H9 (cell line): ENCODE measurements at regions not wholly inside any gene's neighbourhood (a gene's known extent, or its start where the extent isn't known, plus 50 kb on each side); places are given as distances from the start of the nearest gene placed in this dataset.

Experiments used
- DNase-seq: peaks from one replicate; pipeline ENCODE4 v3.0.0-alpha.2; 2017
- H2AFZ ChIP-seq: one replicate; pipeline ENCODE4 v1.6.1; 2013; ENCODE audit warnings: mild to moderate bottlenecking, low read length, control low read depth, moderate library complexity
- H2AK5ac ChIP-seq: 2 replicates; pipeline ENCODE4 v1.6.1; 2013; ENCODE audit warnings: low read length, control low read depth, mixed read lengths; ENCODE audit not compliant: insufficient read length
- H2BK120ac ChIP-seq: one replicate; pipeline ENCODE4 v1.6.1; 2013; ENCODE audit warnings: low read depth, mild to moderate bottlenecking, low read length, control low read depth, inconsistent platforms; ENCODE audit not compliant: poor library complexity, severe bottlenecking
- H2BK12ac ChIP-seq: 2 replicates; pipeline ENCODE4 v1.6.1; 2013; ENCODE audit warnings: low read length, control low read depth, mixed read lengths, low read depth; ENCODE audit not compliant: insufficient read length
- H2BK15ac ChIP-seq: 2 replicates; pipeline ENCODE4 v1.6.1; 2013; ENCODE audit warnings: low read depth, low read length, control low read depth
- H2BK20ac ChIP-seq: one replicate; pipeline ENCODE4 v1.6.1; 2013; ENCODE audit warnings: low read depth, mild to moderate bottlenecking, low read length, control low read depth, inconsistent platforms; ENCODE audit not compliant: poor library complexity, severe bottlenecking
- H2BK5ac ChIP-seq: 2 replicates; pipeline ENCODE4 v1.6.1; 2013; ENCODE audit warnings: low read length, control low read depth, mixed read lengths; ENCODE audit not compliant: insufficient read length
- H3K14ac ChIP-seq: 2 replicates; pipeline ENCODE4 v1.6.1; 2013; ENCODE audit warnings: low read length, control low read depth; ENCODE audit not compliant: insufficient read depth
- H3K18ac ChIP-seq: 2 replicates; pipeline ENCODE4 v1.6.1; 2013; ENCODE audit warnings: low read depth, mild to moderate bottlenecking, mixed read lengths, low read length, control low read depth; ENCODE audit not compliant: insufficient read length
- H3K23ac ChIP-seq: 2 replicates; pipeline ENCODE4 v1.6.1; 2013; ENCODE audit warnings: low read length, control low read depth, mixed read lengths, low read depth; ENCODE audit not compliant: insufficient read length
- H3K23me2 ChIP-seq: 2 replicates; pipeline ENCODE4 v1.6.1; 2013; ENCODE audit warnings: low read depth, mild to moderate bottlenecking, mixed read lengths, low read length, control low read depth; ENCODE audit not compliant: insufficient read length, poor library complexity, severe bottlenecking
- H3K27ac ChIP-seq: 2 replicates; pipeline ENCODE4 v1.5.1; 2013; ENCODE audit warnings: low read length, control low read depth, mixed read lengths, low read depth; ENCODE audit not compliant: insufficient read length
- H3K27me3 ChIP-seq: 2 replicates; pipeline ENCODE4 v1.6.1; 2013; ENCODE audit warnings: low read length, control low read depth, inconsistent platforms; ENCODE audit not compliant: insufficient read depth
- H3K4ac ChIP-seq: 2 replicates; pipeline ENCODE4 v1.6.1; 2013; ENCODE audit warnings: low read depth, mild to moderate bottlenecking, control low read depth, inconsistent platforms, low read length, moderate library complexity
- H3K4me1 ChIP-seq: 2 replicates; pipeline ENCODE4 v1.6.1; 2013; ENCODE audit warnings: low read length, control low read depth, inconsistent platforms; ENCODE audit not compliant: insufficient read depth
- H3K4me2 ChIP-seq: 2 replicates; pipeline ENCODE4 v1.6.1; 2013; ENCODE audit warnings: low read length, control low read depth, mixed read lengths; ENCODE audit not compliant: insufficient read length, insufficient read depth
- H3K56ac ChIP-seq: 2 replicates; pipeline ENCODE4 v1.6.1; 2013; ENCODE audit warnings: low read depth, mild to moderate bottlenecking, mixed read lengths, low read length, control low read depth; ENCODE audit not compliant: insufficient read length
- H3K79me1 ChIP-seq: 2 replicates; pipeline ENCODE4 v1.6.1; 2013; ENCODE audit warnings: low read depth, mild to moderate bottlenecking, moderate library complexity, low read length, control low read depth, inconsistent platforms; ENCODE audit not compliant: insufficient read depth, poor library complexity, severe bottlenecking
- H3K79me2 ChIP-seq: 2 replicates; pipeline ENCODE4 v1.6.1; 2013; ENCODE audit warnings: low read length, control low read depth, inconsistent platforms; ENCODE audit not compliant: insufficient read depth
- H3K9ac ChIP-seq: 2 replicates; pipeline ENCODE4 v1.6.1; 2013; ENCODE audit warnings: low read length, control low read depth, mixed read lengths; ENCODE audit not compliant: insufficient read length; ENCODE audit errors: extremely low read depth
- H3K9me3 ChIP-seq: one replicate; pipeline ENCODE4 v1.6.1; 2013; ENCODE audit warnings: low read depth, low read length, inconsistent platforms; ENCODE audit not compliant: control insufficient read depth
- H3T11ph ChIP-seq: one replicate; pipeline ENCODE4 v1.6.1; 2013; ENCODE audit warnings: mild to moderate bottlenecking, low read length, control low read depth, inconsistent platforms
- H4K20me1 ChIP-seq: one replicate; pipeline ENCODE4 v1.6.1; 2013; ENCODE audit not compliant: control insufficient read depth, insufficient read length, insufficient read depth
- H4K5ac ChIP-seq: 2 replicates; pipeline ENCODE4 v1.6.1; 2013; ENCODE audit warnings: low read depth, mild to moderate bottlenecking, mixed read lengths, low read length, control low read depth; ENCODE audit not compliant: insufficient read length
- H4K8ac ChIP-seq: replicated peaks from 2 replicates; pipeline ENCODE4 v1.6.1; 2013; ENCODE audit warnings: low read length, control low read depth, mixed read lengths, low read depth; ENCODE audit not compliant: insufficient read length
- H4K91ac ChIP-seq: 2 replicates; pipeline ENCODE4 v1.6.1; 2013; ENCODE audit warnings: low read depth, mild to moderate bottlenecking, moderate library complexity, mixed read lengths, low read length, control low read depth; ENCODE audit not compliant: insufficient read length
- H3K27ac Mint-ChIP-seq, 3 experiments: 2 replicates in 2 of 3; 3 replicates in 1 of 3; pipeline ENCODE4 v1.8.0; 2020 to 2021; ENCODE audit warnings: mixed read lengths in 3 of 3, mild to moderate bottlenecking in 1 of 3, moderate library complexity in 1 of 3
- H3K27me3 Mint-ChIP-seq: 2 replicates; pipeline ENCODE4 v1.8.0; 2021; ENCODE audit warnings: low read depth, mild to moderate bottlenecking, moderate library complexity, mixed read lengths
- H3K36me3 Mint-ChIP-seq, 3 experiments: 2 replicates in 2 of 3; 3 replicates in 1 of 3; pipeline ENCODE4 v1.8.0; 2020 to 2021; ENCODE audit warnings: low read depth in 3 of 3, mixed read lengths in 3 of 3; ENCODE audit not compliant: insufficient read depth in 1 of 3
- H3K4me1 Mint-ChIP-seq, 2 experiments: 2 replicates each; pipeline ENCODE4 v1.8.0; 2020; ENCODE audit warnings: mixed read lengths in 2 of 2
- H3K4me3 Mint-ChIP-seq, 2 experiments: 2 replicates in 1 of 2; 3 replicates in 1 of 2; pipeline ENCODE4 v1.8.0; 2020 to 2021; ENCODE audit warnings: mild to moderate bottlenecking in 2 of 2, mixed read lengths in 2 of 2, moderate library complexity in 1 of 2
- H3K9me3 Mint-ChIP-seq, 2 experiments: 2 replicates in 1 of 2; 3 replicates in 1 of 2; pipeline ENCODE4 v1.8.0; 2020; ENCODE audit warnings: mild to moderate bottlenecking in 2 of 2, mixed read lengths in 2 of 2, moderate library complexity in 1 of 2
- CTCF ChIP-seq: fragments of 200-600 bp; sonication (generic); conservative IDR thresholded peaks from 3 replicates; pipeline ENCODE4 v1.8.0; 2021; ENCODE audit warnings: antibody characterized with exemption, mild to moderate bottlenecking
- WGBS: extraction: QIAGEN DNeasy Blood & Tissue Kit; methylation state at CpG from one replicate; pipeline ENCODE4 v1.1.7; 2013; ENCODE audit warnings: missing lambda C conversion rate, low lambda C conversion rate, mixed read lengths; ENCODE audit not compliant: insufficient read length; ENCODE audit errors: extremely low coverage; 5-methylcytosine and 5-hydroxymethylcytosine counted together

GRCh38 chr4:12635629-12636028, 848.5 kb downstream of the RAB28 start:
- H3K4me3 Mint-ChIP-seq = no peak overlapping the region

More at GRCh38 chr4:12635629-12636028, 848.5 kb downstream of the RAB28 start:
- DNase-seq = no peak
- no peak overlapping the region for H3K27ac ChIP-seq
- H3K4me1 ChIP-seq = no peaks in the 10 kb centered on the region
- no peak overlapping the region for H2BK15ac ChIP-seq
- Mint-ChIP-seq H3K27me3 (no peaks in the 10 kb centered on the region), H3K4me1 (no peaks in the 10 kb centered on the region), H3K36me3 (peaks cover 7 to 21% (median 10%) of the 10 kb centered on the region in 3 experiments; a peak in 6 of 7 replicates), H3K9me3 (peaks cover 15 to 24% of the 10 kb centered on the region in 2 experiments), H3K27ac (no peak overlapping the region)
- H2AFZ ChIP-seq = no peak overlapping the region
- no peak overlapping the region for H4K5ac ChIP-seq
- no peak overlapping the region for H2AK5ac ChIP-seq
- no peak overlapping the region for H4K8ac ChIP-seq
- TF ChIP-seq CTCF = no peak
- no peaks in the 10 kb centered on the region for H3K79me2 ChIP-seq
- H3K9me3 ChIP-seq = peaks cover 17% of the 10 kb centered on the region
- no CpG with 5 or more reads among the region's 1 CpG for WGBS
- no peak overlapping the region for H2BK12ac ChIP-seq
- H3K27me3 ChIP-seq = no peaks in the 10 kb centered on the region; the same call in 1 of the 2 replicates
- no peak overlapping the region for H3K14ac ChIP-seq
- no peak overlapping the region for H2BK5ac ChIP-seq
- H3K4ac ChIP-seq = no peak overlapping the region
- H3K9ac ChIP-seq = no peak overlapping the region
- H4K20me1 ChIP-seq = no peaks in the 10 kb centered on the region
- H3T11ph ChIP-seq = no peak overlapping the region
- H3K56ac ChIP-seq = no peak overlapping the region
- no peaks in the 10 kb centered on the region for H3K23me2 ChIP-seq
- H4K91ac ChIP-seq = no peak overlapping the region
- H3K18ac ChIP-seq = no peak overlapping the region
- no peak overlapping the region for H2BK20ac ChIP-seq
- H3K79me1 ChIP-seq = no peaks in the 10 kb centered on the region
- H3K4me2 ChIP-seq = no peak overlapping the region
- H2BK120ac ChIP-seq = no peak overlapping the region
- H3K23ac ChIP-seq = no peak overlapping the region
